GM18505 (cell line): ENCODE measurements at regions not wholly inside any gene's neighbourhood (a gene's known extent, or its start where the extent isn't known, plus 50 kb on each side); places are given as distances from the start of the nearest gene placed in this dataset.
"Not testable (repeated sequence)": the region's sequence is repeated elsewhere in the genome, so short reads cannot be mapped to it uniquely, and the experiment has no call there.

Experiments used
- ATAC-seq: cut with Tn5 transposase; IDR thresholded peaks from one replicate; pipeline ENCODE4 v1.9.1; 2021; ENCODE audit not compliant: unreplicated experiment
- POLR2A ChIP-seq: IDR thresholded peaks from 4 replicates; pipeline ENCODE4 v1.6.1; 2011; ENCODE audit warnings: borderline replicate concordance; ENCODE audit not compliant: insufficient read depth, insufficient read length; ENCODE audit errors: extremely low read depth

DNA sequence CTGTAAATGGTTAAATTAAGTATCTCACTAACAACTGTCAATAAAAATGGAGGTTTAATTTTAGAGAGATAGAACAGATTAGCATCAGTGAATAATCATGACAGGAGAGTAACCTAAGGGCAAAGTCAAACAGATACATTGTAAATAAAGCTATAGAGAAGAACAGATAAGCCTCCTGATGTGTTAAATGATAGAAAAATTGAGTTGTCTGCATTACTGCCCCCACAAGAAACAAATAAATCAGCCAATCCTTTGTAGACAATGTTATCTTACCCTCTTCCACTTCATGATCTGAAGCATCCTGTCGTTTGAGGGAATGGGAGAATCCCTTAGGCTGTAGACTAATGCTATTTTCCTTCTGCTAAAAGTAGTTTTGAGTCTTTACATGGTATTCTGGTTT lies 147.8 kb downstream of the PCDH18 start:
- ATAC-seq, result no peak
- no peak for TF ChIP-seq POLR2A

DNA sequence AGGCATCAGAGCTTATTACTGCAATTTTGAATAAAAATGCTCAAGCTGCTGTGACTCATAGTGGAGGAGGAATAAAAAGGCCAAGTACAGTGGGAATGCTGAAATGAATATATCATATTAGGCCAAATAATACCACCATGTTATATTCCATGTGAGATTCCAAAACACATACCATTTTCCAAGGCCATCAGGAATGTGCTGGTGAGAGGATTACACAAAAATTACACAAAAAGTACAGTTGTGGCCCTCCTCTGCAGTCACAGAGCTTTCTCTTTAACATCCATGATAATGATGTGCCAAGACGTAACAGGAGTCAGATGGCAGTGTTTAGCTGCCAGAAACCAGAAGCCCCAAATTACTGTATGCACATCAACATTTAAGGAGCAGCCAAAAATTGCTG lies 153.5 kb downstream of the PCDH18 start:
- TF ChIP-seq POLR2A, result no peak
- no peak for ATAC-seq

DNA sequence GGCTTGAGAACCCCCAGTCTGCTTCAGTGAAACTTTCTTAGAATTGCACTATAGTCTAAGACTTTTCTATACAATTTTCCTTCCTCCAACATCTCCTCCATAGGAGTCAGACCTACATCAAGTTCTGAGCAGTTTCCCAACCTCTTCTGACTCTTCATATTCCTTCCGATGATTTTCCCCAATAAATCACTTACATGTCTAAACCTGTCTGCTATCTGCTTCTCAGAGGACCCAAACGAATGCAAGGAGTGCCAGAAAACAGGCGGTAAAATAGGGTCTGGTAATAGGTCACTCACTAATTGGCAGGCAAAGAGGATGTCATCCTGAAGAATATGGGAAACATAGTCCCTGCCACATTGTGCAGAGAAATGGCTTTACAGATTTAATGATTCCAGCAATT lies 153.9 kb downstream of the PCDH18 start:
- ATAC-seq, result no peak
- TF ChIP-seq POLR2A, result no peak

DNA sequence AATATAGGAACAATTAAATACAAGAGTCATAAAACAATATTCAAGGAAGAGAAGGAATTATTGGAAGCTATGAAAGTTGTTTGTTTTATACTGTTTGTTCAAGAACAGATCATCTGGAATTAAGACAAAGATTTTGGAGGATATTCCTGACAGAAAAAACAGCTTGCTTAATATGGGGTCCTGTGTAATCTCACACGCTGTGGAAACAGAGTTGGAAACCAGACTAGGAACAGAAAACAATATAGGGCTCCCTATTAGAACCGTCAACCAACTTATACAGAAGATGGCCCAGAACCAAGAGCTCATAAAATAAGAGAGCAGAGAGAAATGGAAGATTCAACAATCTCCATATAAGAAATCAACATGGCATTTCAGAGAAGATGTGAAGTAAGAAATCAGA lies 156.0 kb downstream of the PCDH18 start:
- no peak for TF ChIP-seq POLR2A
- no peak for ATAC-seq

DNA sequence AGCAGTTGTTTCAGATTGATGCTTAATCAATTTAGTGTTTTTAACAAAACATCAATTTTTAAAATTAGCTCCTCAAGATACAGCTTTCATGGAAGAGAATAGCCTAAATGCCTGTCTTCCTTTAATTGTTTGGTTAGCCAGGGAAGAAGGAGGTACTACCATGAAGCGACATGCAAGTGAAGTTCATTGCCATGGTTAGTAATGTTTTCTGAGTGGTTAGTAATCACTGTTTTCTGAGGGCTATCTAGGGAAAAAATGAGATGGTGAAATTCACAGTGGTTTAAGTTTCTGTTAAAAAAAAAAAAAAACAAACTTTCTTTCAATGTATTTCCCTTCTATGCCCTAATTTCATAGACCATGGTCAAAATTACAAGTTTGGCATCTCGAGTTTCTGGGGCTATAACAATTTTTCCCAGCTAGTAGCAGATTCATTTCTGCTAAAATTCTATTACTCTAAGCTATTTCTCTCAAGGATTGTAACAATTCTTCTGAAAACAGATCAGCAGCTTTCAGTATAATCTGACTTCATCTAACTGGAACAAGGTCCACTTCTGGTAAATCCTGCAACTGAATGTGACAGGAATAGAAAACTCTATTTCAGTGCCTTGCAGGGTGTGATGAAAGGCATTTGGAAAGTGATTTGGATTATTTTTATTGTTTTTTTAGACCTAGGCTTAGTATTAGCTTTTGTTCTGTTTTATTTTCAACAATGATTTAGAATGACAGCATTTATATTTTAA lies 157.0 kb downstream of the PCDH18 start:
- ATAC-seq, result no peak
- TF ChIP-seq POLR2A, result no peak

DNA sequence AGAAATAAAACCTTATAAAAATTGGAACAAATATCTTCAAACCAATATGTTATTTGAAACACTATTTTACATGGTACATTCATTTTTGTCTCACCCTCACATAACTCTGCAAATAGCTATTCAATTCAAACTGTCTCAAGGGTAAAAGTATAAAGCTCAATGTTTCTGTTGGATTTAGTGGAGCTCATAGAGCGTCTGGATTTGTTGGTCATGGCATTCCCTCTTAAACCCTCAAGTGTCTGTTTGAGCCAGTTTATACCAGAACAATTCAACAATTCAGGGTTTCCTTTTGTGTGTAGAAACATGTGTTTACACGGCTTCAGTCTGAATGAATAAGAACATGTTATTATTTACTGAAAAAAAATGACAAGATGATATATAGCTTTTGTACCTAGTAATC lies 161.6 kb downstream of the PCDH18 start:
- TF ChIP-seq POLR2A, result no peak
- ATAC-seq, result no peak

DNA sequence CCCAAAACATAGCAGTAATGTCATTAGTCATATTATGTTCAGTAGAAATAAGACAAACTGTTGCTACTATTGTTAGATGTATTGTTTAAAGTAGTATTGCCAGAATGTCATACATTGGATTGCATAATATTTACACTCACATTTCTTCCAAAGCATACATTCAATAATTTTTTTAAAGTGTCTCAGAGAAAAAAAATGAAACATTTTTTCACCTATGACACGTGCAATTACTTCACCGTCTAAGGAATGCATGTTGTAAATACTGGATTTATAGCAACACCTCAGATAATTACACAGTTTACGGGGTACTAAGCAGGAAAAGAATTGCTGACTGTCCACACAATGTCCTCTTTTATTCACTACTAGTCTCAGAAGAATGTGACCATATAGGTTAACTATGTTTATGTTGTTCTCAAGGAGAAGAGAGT lies 162.1 kb downstream of the PCDH18 start:
- no peak for TF ChIP-seq POLR2A

DNA sequence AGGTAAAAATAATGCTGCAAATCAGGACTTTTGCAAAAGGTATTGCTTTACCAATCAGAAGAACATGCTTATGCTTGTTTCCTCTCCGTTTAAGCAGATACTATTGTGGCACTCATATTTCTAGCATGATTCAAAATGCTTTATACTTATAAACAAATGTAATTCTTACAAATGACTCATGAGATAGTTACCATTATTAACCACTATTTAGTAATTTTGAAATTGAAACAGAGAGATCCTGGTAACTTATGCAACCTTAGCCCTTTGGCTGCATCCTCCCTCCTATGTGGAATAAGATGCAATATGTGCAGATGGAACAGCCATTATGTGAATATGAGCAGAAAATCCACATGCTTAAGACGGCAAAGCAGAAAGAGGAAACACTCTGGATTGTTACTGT lies 164.7 kb downstream of the PCDH18 start:
- ATAC-seq, result no peak
- no peak for TF ChIP-seq POLR2A

More for the DNA sequence above, 162.1 kb downstream of the PCDH18 start:
- no peak for ATAC-seq

DNA sequence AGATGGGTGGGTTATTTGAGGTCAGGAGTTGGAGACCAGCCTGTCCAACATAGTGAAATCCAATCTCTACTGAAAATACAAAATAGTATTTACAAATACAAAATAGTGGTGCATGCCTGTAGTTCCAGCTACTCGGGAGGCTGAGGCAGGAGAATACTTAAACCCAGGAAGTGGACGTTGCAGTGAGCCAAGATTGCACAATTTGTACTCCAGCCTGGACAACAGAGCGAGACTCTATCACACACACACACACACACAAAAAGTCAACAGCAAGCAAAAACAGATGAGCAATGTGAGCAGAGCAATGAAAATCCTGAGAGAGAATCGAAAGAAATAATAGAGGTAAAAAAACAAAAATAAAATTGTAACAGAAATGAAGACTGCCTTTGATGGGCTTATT lies 168.8 kb downstream of the PCDH18 start:
- no peak for ATAC-seq
- no peak for TF ChIP-seq POLR2A

DNA sequence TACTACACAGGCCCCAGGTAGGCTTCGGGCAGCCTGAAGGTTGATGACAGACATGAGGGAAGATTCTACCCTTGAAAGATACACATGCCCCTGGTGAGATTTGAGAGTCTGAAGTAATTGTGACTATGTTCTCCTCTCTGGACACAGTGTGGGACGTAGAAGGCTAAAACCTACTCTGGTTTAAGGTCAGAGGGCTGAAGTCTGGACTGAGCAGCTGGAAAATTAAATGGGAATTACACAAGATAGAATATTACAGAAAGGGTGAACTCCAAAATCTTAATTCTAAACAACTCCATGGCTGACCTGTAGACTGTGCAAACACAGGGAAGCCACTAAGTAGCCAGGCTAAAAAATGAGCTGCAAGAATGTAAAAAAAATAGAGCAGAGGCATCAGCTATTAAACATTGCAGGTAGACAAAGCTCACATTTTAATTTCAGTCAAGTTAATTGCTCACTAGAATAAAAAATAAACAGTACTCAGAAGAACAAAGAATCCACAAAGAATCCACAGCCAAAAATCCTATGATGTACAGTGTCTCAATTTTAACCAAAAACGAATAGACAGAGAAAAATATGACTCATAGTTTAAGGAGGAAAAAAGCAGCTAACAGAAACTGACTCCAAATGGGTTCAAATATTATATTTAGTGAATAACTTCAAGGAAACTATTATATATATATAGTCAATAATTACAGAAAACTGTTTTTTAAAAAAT lies 170.4 kb downstream of the PCDH18 start:
- no peak for TF ChIP-seq POLR2A
- no peak for ATAC-seq

DNA sequence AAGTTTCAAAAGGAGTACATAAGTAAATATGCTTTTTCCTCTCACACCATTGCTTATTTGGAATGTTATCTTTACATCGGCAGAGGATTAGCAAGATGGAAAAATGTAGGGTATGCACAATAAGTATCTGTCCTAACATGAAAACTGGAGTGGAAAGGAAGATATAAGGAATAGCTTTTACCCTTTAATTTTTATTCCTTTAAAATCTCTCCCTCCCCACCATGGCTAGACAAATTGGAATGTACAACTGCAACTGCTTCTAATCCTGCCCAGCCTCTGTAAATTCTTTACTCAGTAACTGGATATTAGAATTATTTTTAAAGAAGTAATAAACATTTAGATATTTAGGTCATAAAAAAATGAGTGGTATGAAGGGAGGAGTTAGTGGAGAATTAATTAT lies 171.5 kb downstream of the PCDH18 start:
- TF ChIP-seq POLR2A, result no peak
- no peak for ATAC-seq

DNA sequence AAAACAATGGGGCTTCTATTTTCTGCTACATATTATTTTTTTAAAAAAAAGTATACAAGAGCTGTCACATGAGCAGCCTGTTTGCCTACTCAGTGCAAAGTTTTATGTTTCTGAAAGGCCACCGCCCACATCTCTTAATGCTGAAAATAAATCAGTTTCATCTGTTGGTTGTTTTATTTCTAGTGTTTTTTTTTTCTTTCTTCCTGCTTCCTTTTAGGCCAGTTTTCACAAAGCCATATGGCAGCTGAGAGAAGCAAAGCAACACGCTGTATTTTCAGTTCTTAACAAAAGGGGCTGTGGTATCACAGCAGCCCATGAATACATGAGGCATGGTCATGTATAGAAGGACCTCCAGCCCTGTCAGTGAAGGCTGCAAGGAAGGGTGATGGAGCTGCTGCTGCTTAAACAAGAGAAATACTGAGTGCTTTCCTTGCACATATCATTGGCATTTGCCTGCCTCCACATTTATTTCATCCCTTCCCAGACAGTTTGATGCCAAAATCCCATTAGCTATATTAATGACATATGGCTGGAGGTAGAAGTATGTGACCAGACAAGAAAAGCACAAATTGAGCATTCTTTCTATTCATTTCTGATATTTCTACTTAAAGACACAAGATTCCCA lies 172.5 kb downstream of the PCDH18 start:
- no peak for ATAC-seq
- TF ChIP-seq POLR2A, result no peak

DNA sequence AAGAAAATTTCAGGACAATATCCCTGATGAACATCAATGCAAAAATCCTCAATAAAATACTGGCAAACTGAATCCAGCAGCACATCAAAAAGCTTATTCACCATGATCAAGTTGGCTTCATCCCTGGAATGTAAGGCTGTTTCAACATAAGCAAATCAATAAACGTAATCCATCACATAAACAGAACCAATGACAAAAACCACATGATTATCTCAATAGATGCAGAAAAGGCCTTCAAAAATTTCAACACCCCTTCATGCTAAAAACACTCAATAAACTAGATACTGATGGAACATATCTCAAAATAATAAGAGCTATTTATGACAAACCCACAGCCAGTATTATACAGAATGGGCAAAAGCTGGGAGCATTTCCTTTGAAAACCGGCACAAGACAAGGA lies 177.7 kb downstream of the PCDH18 start:
- not testable (repeated sequence) for ATAC-seq

DNA sequence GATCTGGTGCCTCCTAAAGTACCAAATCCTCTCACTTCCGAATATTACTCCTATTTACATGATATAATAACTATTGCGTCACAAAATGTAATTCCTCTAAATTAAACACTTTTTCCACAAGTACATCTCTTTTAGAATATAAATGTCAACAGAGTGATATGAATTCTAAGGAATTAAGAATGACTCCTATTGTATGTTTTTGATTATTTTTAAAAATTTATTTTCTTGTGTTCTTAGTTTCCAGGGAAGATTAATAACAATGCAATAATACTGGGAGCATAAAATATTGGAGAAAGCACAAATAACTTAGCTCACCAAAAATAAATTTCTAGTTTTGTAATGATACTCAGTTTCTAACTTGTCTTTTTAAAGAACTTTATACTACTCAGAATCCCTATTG lies 184.9 kb downstream of the PCDH18 start:
- no peak for ATAC-seq
- no peak for TF ChIP-seq POLR2A
